K562 (cell line): ENCODE measurements at regions not wholly inside any gene's neighbourhood (a gene's known extent, or its start where the extent isn't known, plus 50 kb on each side); places are given as distances from the start of the nearest gene placed in this dataset.
A peak's percentile ranks its signal among the peaks of the same experiment; 100 is the strongest.

Experiments
- ATAC-seq: fragments of 200-7000 bp; cut with Tn5 transposase; 3 replicates; pipeline ENCODE4 v1.9.1; 2020; ENCODE audit warnings: moderate library complexity
- BruUV-seq: library from RNA; stranded (reverse); fragments of 400-500 nt; replicated peaks from 2 replicates; lab custom pipeline; 2021; lab: Mats Ljungman, UMichigan
- CTCF ChIA-PET: fragments of 300-600 bp; formaldehyde crosslinking; extraction: SDS; loops from one replicate; lab custom pipeline; 2021; ENCODE audit warnings: low intra/inter-chr PET ratio; lab: Yijun Ruan, JAX
- POLR2A ChIA-PET: fragments of 300-600, 350-650 bp; sonication (Branson Sonifier 250); formaldehyde crosslinking; extraction: SDS; loops from one replicate; lab custom pipeline; 2021; ENCODE audit warnings: antibody characterized with exemption, inconsistent platforms; lab: Yijun Ruan, JAX
- DNase-seq, 4 experiments: peaks; one replicate each; pipeline versions ENCODE4 v3.0.0 to v3.0.0-alpha.2; 2011 to 2018; ENCODE audit warnings: low spot score in 3 of 4, mixed read lengths in 3 of 4; ENCODE audit errors: extremely low read depth in 1 of 4
- FAIRE-seq: peaks from 2 replicates; lab custom pipeline; 2011; peaks lifted over from hg19 to GRCh38; lab: Jason Lieb, UNC
- H2AFZ ChIP-seq: 2 replicates; pipeline ENCODE4 v1.6.0; 2011; ENCODE audit warnings: low read depth, low read length, control low read depth, inconsistent platforms
- H3K27ac ChIP-seq: fragments of 200-600 bp; 3 replicates; pipeline ENCODE4 v1.8.0; 2011; ENCODE audit warnings: low read depth, mild to moderate bottlenecking, control low read depth, inconsistent platforms, low read length, moderate library complexity, mixed read lengths; ENCODE audit errors: extremely low read depth
- H3K27me3 ChIP-seq, 2 experiments: fragments of 300-600 bp in 1 of 2; 2 replicates in 1 of 2; 3 replicates in 1 of 2; pipeline versions ENCODE4 v1.6.0 to v1.8.0; 2011; ENCODE audit warnings: inconsistent platforms in 2 of 2, low read length in 2 of 2, mild to moderate bottlenecking in 1 of 2, mixed read lengths in 1 of 2, moderate library complexity in 1 of 2; ENCODE audit not compliant: control insufficient read depth in 2 of 2, insufficient read depth in 2 of 2
- H3K36me3 ChIP-seq: fragments of 300-600 bp; 3 replicates; pipeline ENCODE4 v1.8.0; 2011; ENCODE audit warnings: mild to moderate bottlenecking, low read length, inconsistent platforms; ENCODE audit not compliant: control insufficient read depth, insufficient read depth
- H3K4me1 ChIP-seq, 2 experiments: fragments of 200-600 bp in 1 of 2; replicated peaks in 1 of 2; 2 replicates in 1 of 2; 3 replicates in 1 of 2; pipeline versions ENCODE4 v1.5.1 to v1.8.0; 2011; ENCODE audit warnings: inconsistent platforms in 2 of 2, low read length in 2 of 2, mild to moderate bottlenecking in 1 of 2, mixed read lengths in 1 of 2, moderate library complexity in 1 of 2; ENCODE audit not compliant: control insufficient read depth in 2 of 2, insufficient read depth in 2 of 2
- H3K4me2 ChIP-seq: 2 replicates; pipeline ENCODE4 v1.6.1; 2011; ENCODE audit warnings: low read length, control low read depth, inconsistent platforms, mixed read lengths; ENCODE audit not compliant: insufficient read depth
- H3K4me3 ChIP-seq: fragments of 200-600 bp; sonication (generic), shearing (Covaris generic); 2 replicates; pipeline ENCODE4 v1.5.1; 2016; ENCODE audit warnings: control low read depth, inconsistent platforms
- H3K79me2 ChIP-seq: fragments of 200-600 bp; 3 replicates; pipeline ENCODE4 v1.8.0; 2011; ENCODE audit warnings: low read length, inconsistent platforms; ENCODE audit not compliant: control insufficient read depth, insufficient read depth
- H3K9ac ChIP-seq, 2 experiments: 2 replicates each; pipeline versions ENCODE4 v1.6.0 to v1.6.1; 2011; ENCODE audit warnings: low read depth in 2 of 2, low read length in 2 of 2, control low read depth in 1 of 2, inconsistent platforms in 1 of 2, mild to moderate bottlenecking in 1 of 2, mixed read lengths in 1 of 2; ENCODE audit not compliant: insufficient read depth in 1 of 2
- H3K9me1 ChIP-seq: one replicate; pipeline ENCODE4 v1.6.0; 2011; ENCODE audit warnings: inconsistent platforms, mild to moderate bottlenecking, low read length, moderate library complexity; ENCODE audit not compliant: control insufficient read depth, insufficient read depth
- H3K9me3 ChIP-seq: replicated peaks from 2 replicates; pipeline ENCODE4 v1.5.1; 2011; ENCODE audit warnings: low read depth, low read length, inconsistent platforms; ENCODE audit not compliant: control insufficient read depth, insufficient read depth
- H4K20me1 ChIP-seq: replicated peaks from 2 replicates; pipeline ENCODE4 v1.6.1; 2011; ENCODE audit warnings: low read length, inconsistent platforms, mixed read lengths; ENCODE audit not compliant: control insufficient read depth, insufficient read depth
- C11orf30 ChIP-seq: fragments of 450-650 bp; IDR thresholded peaks from 2 replicates; pipeline ENCODE4 v1.6.1; 2016; ENCODE audit warnings: low read depth, mild to moderate bottlenecking
- MAFG ChIP-seq: fragments of 450-650 bp; conservative IDR thresholded peaks from 2 replicates; pipeline ENCODE4 v1.6.1; 2016; ENCODE audit warnings: missing genetic modification characterization, missing compliant biosample characterization
- REST ChIP-seq, 2 experiments: fragments of 450-650 bp; formaldehyde crosslinking in 1 of 2; IDR thresholded peaks; 2 replicates each; pipeline versions ENCODE4 v1.4.0 to v1.6.1; 2014 to 2020; ENCODE audit warnings: mild to moderate bottlenecking in 2 of 2, borderline replicate concordance in 1 of 2, low read depth in 1 of 2
- TFE3 ChIP-seq: fragments of 450-650 bp; formaldehyde crosslinking; IDR thresholded peaks from 2 replicates; pipeline ENCODE4 v1.4.0; 2020; ENCODE audit warnings: mild to moderate bottlenecking, mixed read lengths
- TGIF2 ChIP-seq: sonication (generic); formaldehyde crosslinking; IDR thresholded peaks from 2 replicates; pipeline ENCODE4 v1.8.1; 2022; ENCODE audit warnings: mild to moderate bottlenecking, missing genetic modification reagents, moderate library complexity
- ZNF316 ChIP-seq: fragments of 450-650 bp; IDR thresholded peaks from 2 replicates; pipeline ENCODE4 v1.6.1; 2016
- ZNF408 ChIP-seq: fragments of 250-450 bp; sonication (Bioruptor Pico); IDR thresholded peaks from 2 replicates; pipeline ENCODE4 v1.4.0; 2020; ENCODE audit warnings: low read depth, mild to moderate bottlenecking, moderate library complexity
- ZNF512 ChIP-seq: IDR thresholded peaks from 2 replicates; pipeline ENCODE4 v1.6.1; 2016; ENCODE audit warnings: missing genetic modification characterization, missing compliant biosample characterization
- WGBS: fragments of 100-300 bp; shearing (Covaris generic); methylation state at CpG from one replicate; pipeline ENCODE4 v1.1.6; 2016; ENCODE audit warnings: low coverage, mixed read lengths; ENCODE audit not compliant: insufficient coverage; ENCODE audit errors: missing lambda C conversion rate; 5-methylcytosine and 5-hydroxymethylcytosine counted together
- in situ Hi-C: fragments of 300-500 bp; cut with MboI; formaldehyde crosslinking; loops from 4 replicates; pipeline ENCODE4 v1.15.0; 2018; ENCODE audit warnings: inconsistent platforms, mixed read lengths
- intact Hi-C: fragments of 100-400 bp; cut with micrococcal nuclease; formaldehyde crosslinking; loops from 2 replicates; pipeline ENCODE4 v1.14.2; 2022
- TF ChIP-seq, protein P1 (sequence below): IDR thresholded peaks from 2 replicates; pipeline ENCODE4 v1.6.1; 2011; ENCODE audit warnings: borderline replicate concordance, low read depth, mild to moderate bottlenecking, moderate library complexity, low read length; ENCODE audit not compliant: insufficient read depth, poor library complexity, severe bottlenecking

- H3K9ac ChIP-seq, result no peak overlapping the region
- no peak overlapping the region for H2AFZ ChIP-seq
- H3K36me3 ChIP-seq, result no peaks in the 10 kb centered on the region
- no peaks in the 10 kb centered on the region for H3K9me1 ChIP-seq
- intact Hi-C loops (no loop called here), in situ Hi-C loops (no loop called here)
- ATAC-seq (no peak), FAIRE-seq (no peak), DNase-seq (no peak)
- WGBS, result 8% methylated on average over 1 of the region's 1 CpG
- ChIA-PET CTCF (no interaction called here), POLR2A (no interaction called here)
- H3K4me3 ChIP-seq, result no peak overlapping the region
- no peaks in the 10 kb centered on the region for H3K4me1 ChIP-seq
- H3K27me3 ChIP-seq, result no peaks in the 10 kb centered on the region
- no peak overlapping the region for H3K4me2 ChIP-seq
- no TSS peak for BruUV-seq
- no peaks in the 10 kb centered on the region for H3K9me3 ChIP-seq
- H4K20me1 ChIP-seq, result no peaks in the 10 kb centered on the region
- H3K79me2 ChIP-seq, result no peaks in the 10 kb centered on the region
- H3K27ac ChIP-seq, result no peak overlapping the region
- no peak for TF ChIP-seq ZNF408 (CRISPR knock-in tag)
- no peak for TF ChIP-seq ZNF512
- TF ChIP-seq, protein P1, sequence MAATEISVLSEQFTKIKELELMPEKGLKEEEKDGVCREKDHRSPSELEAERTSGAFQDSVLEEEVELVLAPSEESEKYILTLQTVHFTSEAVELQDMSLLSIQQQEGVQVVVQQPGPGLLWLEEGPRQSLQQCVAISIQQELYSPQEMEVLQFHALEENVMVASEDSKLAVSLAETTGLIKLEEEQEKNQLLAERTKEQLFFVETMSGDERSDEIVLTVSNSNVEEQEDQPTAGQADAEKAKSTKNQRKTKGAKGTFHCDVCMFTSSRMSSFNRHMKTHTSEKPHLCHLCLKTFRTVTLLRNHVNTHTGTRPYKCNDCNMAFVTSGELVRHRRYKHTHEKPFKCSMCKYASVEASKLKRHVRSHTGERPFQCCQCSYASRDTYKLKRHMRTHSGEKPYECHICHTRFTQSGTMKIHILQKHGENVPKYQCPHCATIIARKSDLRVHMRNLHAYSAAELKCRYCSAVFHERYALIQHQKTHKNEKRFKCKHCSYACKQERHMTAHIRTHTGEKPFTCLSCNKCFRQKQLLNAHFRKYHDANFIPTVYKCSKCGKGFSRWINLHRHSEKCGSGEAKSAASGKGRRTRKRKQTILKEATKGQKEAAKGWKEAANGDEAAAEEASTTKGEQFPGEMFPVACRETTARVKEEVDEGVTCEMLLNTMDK, result no peak
- TF ChIP-seq TGIF2 (CRISPR knock-in tag), result no peak
- TF ChIP-seq C11orf30, result peak; percentile 54; the same call in 1 of the 2 replicates
- no peak for TF ChIP-seq TFE3
- TF ChIP-seq MAFG, result peak; percentile 89
- TF ChIP-seq ZNF316, result peak; percentile 76
- no peak for TF ChIP-seq REST (IDR thresholded peaks at IDR 0.05; ENCODE audit: borderline replicate concordance)
- TF ChIP-seq REST (CRISPR knock-in tag; IDR thresholded peaks at IDR 0.05; ENCODE audit: low read depth), result no peak
Observed at GRCh38 chr3:165254812-165255211, 58.6 kb upstream of the SLITRK3 start.
